Skeletal muscle tissue (tissue), 4 donors: ENCODE measurements at regions not wholly inside any gene's neighbourhood (a gene's known extent, or its start where the extent isn't known, plus 50 kb on each side); places are given as distances from the start of the nearest gene placed in this dataset. TPM values are rescaled to one million over a fixed set of nuclear protein-coding genes. Genes with fewer than 3 reads are reported as not detected.

Source experiments
- H3K27ac ChIP-seq: one replicate; pipeline ENCODE4 v1.7.0; 2013; ENCODE audit warnings: mild to moderate bottlenecking, low read depth, low read length, inconsistent platforms
- H3K27me3 ChIP-seq, 3 donors: one replicate each; pipeline ENCODE4 v1.7.0; 2013; ENCODE audit warnings: low read length in 3 of 3; ENCODE audit not compliant: control insufficient read depth in 3 of 3, insufficient read depth in 3 of 3
- H3K36me3 ChIP-seq, 3 donors: one replicate each; pipeline ENCODE4 v1.7.0; 2013; ENCODE audit warnings: low read length in 3 of 3; ENCODE audit not compliant: control insufficient read depth in 3 of 3, insufficient read depth in 3 of 3
- H3K4me1 ChIP-seq, 3 donors: one replicate each; pipeline ENCODE4 v1.7.0; 2013; ENCODE audit warnings: low read length in 3 of 3, mild to moderate bottlenecking in 3 of 3; ENCODE audit not compliant: control insufficient read depth in 3 of 3, insufficient read depth in 3 of 3
- H3K4me3 ChIP-seq, 3 donors: one replicate each; pipeline ENCODE4 v1.7.0; 2013; ENCODE audit warnings: low read length in 3 of 3
- H3K9ac ChIP-seq, 3 donors: one replicate each; pipeline ENCODE4 v1.7.0; 2013; ENCODE audit warnings: low read length in 3 of 3, mild to moderate bottlenecking in 3 of 3, moderate library complexity in 2 of 3, low read depth in 1 of 3
- H3K9me3 ChIP-seq, 3 donors: one replicate each; pipeline ENCODE4 v1.7.0; 2013; ENCODE audit warnings: low read length in 3 of 3; ENCODE audit not compliant: control insufficient read depth in 3 of 3
- small RNA-seq: library from RNA; depleted of rRNA; stranded (forward); fragments of <200 nt; gene quantifications from one replicate; pipeline ENCODE3, GENCODE V24; 2014
- donor health status: Osteomylitis.

GRCh38 chr6:102340311-102340710 lies 946.8 kb downstream of the GRIK2 start:
- H3K9ac ChIP-seq, result no peak overlapping the region
- H3K4me1 ChIP-seq, result no peaks in the 10 kb centered on the region
- no peaks in the 10 kb centered on the region for H3K27me3 ChIP-seq
- H3K27ac ChIP-seq, result no peak overlapping the region
- no peak overlapping the region for H3K4me3 ChIP-seq
- H3K36me3 ChIP-seq, result no peaks in the 10 kb centered on the region
- no peaks in the 10 kb centered on the region for H3K9me3 ChIP-seq

- Histone ChIP-seq H3K27me3 (no peaks in the 10 kb centered on the region), H3K36me3 (no peaks in the 10 kb centered on the region), H3K9me3 (peaks cover 0 to 2% (median 0%) of the 10 kb centered on the region in 3 donors), H3K4me3 (no peak overlapping the region), H3K27ac (no peak overlapping the region), H3K4me1 (no peaks in the 10 kb centered on the region), H3K9ac (no peak overlapping the region)
These were observed 940.2 kb downstream of the GRIK2 start for GRCh38 chr6:102333736-102334135.

- no peaks in the 10 kb centered on the region for H3K9me3 ChIP-seq
- H3K4me3 ChIP-seq, result no peak overlapping the region
- H3K27me3 ChIP-seq, result no peaks in the 10 kb centered on the region
- no peak overlapping the region for H3K27ac ChIP-seq
- no peaks in the 10 kb centered on the region for H3K36me3 ChIP-seq
- no peaks in the 10 kb centered on the region for H3K4me1 ChIP-seq
- H3K9ac ChIP-seq, result no peak overlapping the region
These were observed 934.3 kb downstream of the GRIK2 start for GRCh38 chr6:102327697-102328225.

- no peaks in the 10 kb centered on the region for H3K4me1 ChIP-seq
- peaks cover 0 to 2% (median 0%) of the 10 kb centered on the region in 3 donors for H3K9me3 ChIP-seq
- no peaks in the 10 kb centered on the region for H3K36me3 ChIP-seq
- H3K4me3 ChIP-seq, result no peak overlapping the region
- no peak overlapping the region for H3K9ac ChIP-seq
- no peak overlapping the region for H3K27ac ChIP-seq
- H3K27me3 ChIP-seq, result no peaks in the 10 kb centered on the region
These were observed 920.2 kb downstream of the GRIK2 start for GRCh38 chr6:102313699-102314098.

GRCh38 chr6:102309700-102310099 lies 916.2 kb downstream of the GRIK2 start:
- Histone ChIP-seq H3K9me3 (peaks cover 0 to 2% (median 0%) of the 10 kb centered on the region in 3 donors), H3K27ac (no peak overlapping the region), H3K36me3 (no peaks in the 10 kb centered on the region), H3K4me3 (no peak overlapping the region), H3K9ac (no peak overlapping the region), H3K27me3 (no peaks in the 10 kb centered on the region), H3K4me1 (no peaks in the 10 kb centered on the region)

- peaks cover 0 to 2% (median 0%) of the 10 kb centered on the region in 3 donors for H3K9me3 ChIP-seq
- no peaks in the 10 kb centered on the region for H3K27me3 ChIP-seq
- H3K4me3 ChIP-seq, result no peak overlapping the region
- no peak overlapping the region for H3K9ac ChIP-seq
- H3K36me3 ChIP-seq, result no peaks in the 10 kb centered on the region
- H3K27ac ChIP-seq, result no peak overlapping the region
- H3K4me1 ChIP-seq, result no peaks in the 10 kb centered on the region
These were observed 906.8 kb downstream of the GRIK2 start for GRCh38 chr6:102300350-102300749.

- Histone ChIP-seq H3K9ac (no peak overlapping the region), H3K4me3 (no peak overlapping the region), H3K27me3 (no peaks in the 10 kb centered on the region), H3K27ac (no peak overlapping the region), H3K9me3 (peaks cover 0 to 2% (median 0%) of the 10 kb centered on the region in 3 donors), H3K4me1 (no peaks in the 10 kb centered on the region), H3K36me3 (no peaks in the 10 kb centered on the region)
These were observed 904.5 kb downstream of the GRIK2 start for GRCh38 chr6:102298051-102298450.

Small RNA genes in the stretch of these regions (small RNA-seq; reads per million reads assigned to genes)
- not detected for gene RF00438
